NB4 (cell line): ENCODE measurements at regions not wholly inside any gene's neighbourhood (a gene's known extent, or its start where the extent isn't known, plus 50 kb on each side); places are given as distances from the start of the nearest gene placed in this dataset.

Experiments
- MYC ChIP-seq: IDR thresholded peaks from 2 replicates; pipeline ENCODE4 v1.6.1; 2011; ENCODE audit warnings: low read depth, low read length
- POLR2A ChIP-seq: IDR thresholded peaks from 2 replicates; pipeline ENCODE4 v1.6.1; 2011; ENCODE audit warnings: mild to moderate bottlenecking; ENCODE audit not compliant: insufficient read length; ENCODE audit errors: extremely low read depth
- TF ChIP-seq, protein P1 (sequence below): IDR thresholded peaks from one replicate; pipeline ENCODE4 v1.5.1; 2012; ENCODE audit warnings: low read depth, low read length
- TF ChIP-seq, protein P2 (sequence below): IDR thresholded peaks from 2 replicates; pipeline ENCODE4 v1.6.1; 2011; ENCODE audit warnings: low read depth, low read length

DNA sequence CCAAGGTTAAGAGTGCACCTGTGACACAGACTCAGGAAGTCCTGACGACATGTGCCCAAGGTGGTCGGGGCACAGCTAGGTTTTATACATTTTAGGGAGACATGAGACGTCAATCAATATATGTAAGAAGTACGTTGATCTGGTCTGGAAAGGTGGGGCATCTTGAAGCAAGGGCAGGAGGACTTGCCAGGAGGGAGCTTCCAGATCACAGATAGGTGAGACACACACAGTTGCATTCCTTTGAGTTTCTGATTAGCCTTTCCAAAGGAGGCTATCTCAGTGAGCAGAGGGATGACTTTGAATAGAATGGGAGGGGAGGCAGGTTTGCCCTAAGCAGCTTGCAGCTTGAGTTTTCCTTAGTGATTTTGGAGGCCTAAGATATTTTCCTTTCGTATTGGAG, 257.4 kb downstream of the CGGBP1 start:
- TF ChIP-seq, protein P1, sequence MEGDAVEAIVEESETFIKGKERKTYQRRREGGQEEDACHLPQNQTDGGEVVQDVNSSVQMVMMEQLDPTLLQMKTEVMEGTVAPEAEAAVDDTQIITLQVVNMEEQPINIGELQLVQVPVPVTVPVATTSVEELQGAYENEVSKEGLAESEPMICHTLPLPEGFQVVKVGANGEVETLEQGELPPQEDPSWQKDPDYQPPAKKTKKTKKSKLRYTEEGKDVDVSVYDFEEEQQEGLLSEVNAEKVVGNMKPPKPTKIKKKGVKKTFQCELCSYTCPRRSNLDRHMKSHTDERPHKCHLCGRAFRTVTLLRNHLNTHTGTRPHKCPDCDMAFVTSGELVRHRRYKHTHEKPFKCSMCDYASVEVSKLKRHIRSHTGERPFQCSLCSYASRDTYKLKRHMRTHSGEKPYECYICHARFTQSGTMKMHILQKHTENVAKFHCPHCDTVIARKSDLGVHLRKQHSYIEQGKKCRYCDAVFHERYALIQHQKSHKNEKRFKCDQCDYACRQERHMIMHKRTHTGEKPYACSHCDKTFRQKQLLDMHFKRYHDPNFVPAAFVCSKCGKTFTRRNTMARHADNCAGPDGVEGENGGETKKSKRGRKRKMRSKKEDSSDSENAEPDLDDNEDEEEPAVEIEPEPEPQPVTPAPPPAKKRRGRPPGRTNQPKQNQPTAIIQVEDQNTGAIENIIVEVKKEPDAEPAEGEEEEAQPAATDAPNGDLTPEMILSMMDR: no peak
- TF ChIP-seq POLR2A: no peak
- TF ChIP-seq, protein P2, sequence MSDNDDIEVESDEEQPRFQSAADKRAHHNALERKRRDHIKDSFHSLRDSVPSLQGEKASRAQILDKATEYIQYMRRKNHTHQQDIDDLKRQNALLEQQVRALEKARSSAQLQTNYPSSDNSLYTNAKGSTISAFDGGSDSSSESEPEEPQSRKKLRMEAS: no peak
- TF ChIP-seq MYC: no peak
